SK-N-SH treated with all-trans-retinoic acid at 6 μM for 48 hours (cell line): ENCODE measurements at regions not wholly inside any gene's neighbourhood (a gene's known extent, or its start where the extent isn't known, plus 50 kb on each side); places are given as distances from the start of the nearest gene placed in this dataset.

Experiments used
- ATAC-seq: fragments of 200-7000 bp; cut with Tn5 transposase; 3 replicates; pipeline ENCODE4 v1.9.1; 2020; ENCODE audit warnings: mild to moderate bottlenecking, moderate library complexity
- BACH2 ChIP-seq: fragments of 250-450 bp; sonication (Bioruptor Pico); IDR thresholded peaks from 2 replicates; pipeline ENCODE4 v1.9.0; 2021; ENCODE audit warnings: mild to moderate bottlenecking, borderline replicate concordance
- CREB5 ChIP-seq: fragments of 250-450 bp; sonication (Bioruptor Pico); IDR thresholded peaks from 2 replicates; pipeline ENCODE4 v1.5.1; 2020; ENCODE audit warnings: low read depth, mild to moderate bottlenecking, moderate library complexity
- CSDC2 ChIP-seq: fragments of 250-450 bp; sonication (Bioruptor Pico); IDR thresholded peaks from 2 replicates; pipeline ENCODE4 v1.5.0; 2020; ENCODE audit warnings: mild to moderate bottlenecking, moderate library complexity
- CSRNP3 ChIP-seq: fragments of 250-450 bp; sonication (Bioruptor Pico); IDR thresholded peaks from 2 replicates; pipeline ENCODE4 v1.5.1; 2021; ENCODE audit warnings: mild to moderate bottlenecking, moderate library complexity
- ESRRG ChIP-seq: fragments of 250-450 bp; sonication (Bioruptor Pico); IDR thresholded peaks from 2 replicates; pipeline ENCODE4 v1.6.1; 2021; ENCODE audit warnings: mild to moderate bottlenecking
- GLIS3 ChIP-seq: fragments of 250-450 bp; sonication (Bioruptor Pico); IDR thresholded peaks from 2 replicates; pipeline ENCODE4 v1.5.0; 2020; ENCODE audit warnings: mild to moderate bottlenecking, moderate library complexity
- OSR1 ChIP-seq: fragments of 250-450 bp; sonication (Bioruptor Pico); IDR thresholded peaks from 2 replicates; pipeline ENCODE4 v1.8.0; 2022; ENCODE audit warnings: moderate library complexity, mild to moderate bottlenecking, inconsistent platforms
- PATZ1 ChIP-seq: fragments of 250-450 bp; sonication (Bioruptor Pico); IDR thresholded peaks from 2 replicates; pipeline ENCODE4 v1.8.0; 2020; ENCODE audit warnings: mild to moderate bottlenecking, moderate library complexity, borderline replicate concordance
- POU6F1 ChIP-seq: fragments of 250-450 bp; sonication (Bioruptor Pico); IDR thresholded peaks from 2 replicates; pipeline ENCODE4 v1.8.0; 2021; ENCODE audit warnings: low read depth, mild to moderate bottlenecking, moderate library complexity, borderline replicate concordance
- PPARA ChIP-seq: fragments of 250-450 bp; sonication (Bioruptor Pico); IDR thresholded peaks from 2 replicates; pipeline ENCODE4 v1.5.0; 2020; ENCODE audit warnings: mild to moderate bottlenecking, borderline replicate concordance
- RARB ChIP-seq: fragments of 250-450 bp; sonication (Bioruptor Pico); IDR thresholded peaks from 2 replicates; pipeline ENCODE4 v1.8.0; 2021; ENCODE audit warnings: mild to moderate bottlenecking, moderate library complexity
- TCF4 ChIP-seq: fragments of 250-450 bp; sonication (Bioruptor Pico); IDR thresholded peaks from 2 replicates; pipeline ENCODE4 v1.8.0; 2021; ENCODE audit warnings: mild to moderate bottlenecking, moderate library complexity, borderline replicate concordance
- TOX ChIP-seq: fragments of 250-450 bp; sonication (Bioruptor Pico); IDR thresholded peaks from 2 replicates; pipeline ENCODE4 v1.8.0; 2021; ENCODE audit warnings: mild to moderate bottlenecking, moderate library complexity, borderline replicate concordance
- TSHZ2 ChIP-seq: fragments of 250-450 bp; sonication (Bioruptor Pico); IDR thresholded peaks from 2 replicates; pipeline ENCODE4 v1.5.0; 2020; ENCODE audit warnings: mild to moderate bottlenecking, moderate library complexity
- ZC3H10 ChIP-seq: fragments of 250-450 bp; sonication (Bioruptor Pico); IDR thresholded peaks from 2 replicates; pipeline ENCODE4 v1.5.1; 2021; ENCODE audit warnings: mild to moderate bottlenecking, moderate library complexity
- ZFP3 ChIP-seq: fragments of 250-450 bp; sonication (Bioruptor Pico); IDR thresholded peaks from 2 replicates; pipeline ENCODE4 v1.5.0; 2020; ENCODE audit warnings: mild to moderate bottlenecking, moderate library complexity
- ZNF565 ChIP-seq: fragments of 450-650 bp; formaldehyde crosslinking; conservative IDR thresholded peaks from 2 replicates; pipeline ENCODE4 v1.5.0; 2020; ENCODE audit warnings: low read depth, mild to moderate bottlenecking, moderate library complexity
- ZNF70 ChIP-seq: fragments of 450-650 bp; formaldehyde crosslinking; IDR thresholded peaks from 2 replicates; pipeline ENCODE4 v1.5.0; 2020; ENCODE audit warnings: mild to moderate bottlenecking, moderate library complexity
- ZNF8 ChIP-seq: fragments of 450-650 bp; formaldehyde crosslinking; IDR thresholded peaks from 2 replicates; pipeline ENCODE4 v1.5.0; 2020; ENCODE audit warnings: mild to moderate bottlenecking, moderate library complexity

- ATAC-seq, result no peak; the same call in 2 of the 3 replicates
- no peak for TF ChIP-seq ZNF8 (CRISPR knock-in tag)
- TF ChIP-seq POU6F1 (CRISPR knock-in tag), result no peak
- TF ChIP-seq TCF4 (CRISPR knock-in tag), result no peak
- no peak for TF ChIP-seq PPARA
- no peak for TF ChIP-seq ZNF565
- TF ChIP-seq ZC3H10 (CRISPR knock-in tag), result no peak
- no peak for TF ChIP-seq CREB5 (CRISPR knock-in tag)
These were observed 375.4 kb downstream of the DDX10 start for GRCh38 chr11:109040303-109040702.

- TF ChIP-seq ESRRG (no peak), ZNF8 (CRISPR knock-in tag) (no peak), ZFP3 (CRISPR knock-in tag) (no peak), CSRNP3 (CRISPR knock-in tag) (no peak), BACH2 (CRISPR knock-in tag) (no peak), TOX (CRISPR knock-in tag) (no peak), CREB5 (CRISPR knock-in tag) (no peak)
- no peak for ATAC-seq
These were observed 377.0 kb downstream of the DDX10 start for GRCh38 chr11:109041876-109042275.

GRCh38 chr11:109043315-109043714 is 378.4 kb downstream of the DDX10 start:
- no peak for TF ChIP-seq POU6F1 (CRISPR knock-in tag)
- no peak for TF ChIP-seq CREB5 (CRISPR knock-in tag)
- TF ChIP-seq CSDC2 (CRISPR knock-in tag), result no peak
- TF ChIP-seq GLIS3, result no peak
- no peak for TF ChIP-seq ZNF70 (CRISPR knock-in tag)
- no peak for TF ChIP-seq PATZ1 (CRISPR knock-in tag)
- TF ChIP-seq OSR1, result no peak
- no peak for TF ChIP-seq ZNF8 (CRISPR knock-in tag)
- TF ChIP-seq BACH2 (CRISPR knock-in tag), result no peak
- TF ChIP-seq ZC3H10 (CRISPR knock-in tag), result no peak
- TF ChIP-seq TSHZ2, result no peak
- TF ChIP-seq ZNF565, result no peak
- TF ChIP-seq ESRRG, result no peak
- TF ChIP-seq TCF4 (CRISPR knock-in tag), result no peak
- no peak for TF ChIP-seq TOX (CRISPR knock-in tag)
- no peak for TF ChIP-seq PPARA
- TF ChIP-seq RARB (CRISPR knock-in tag), result no peak
- ATAC-seq, result no peak
